ENCODE measurements at regions not wholly inside any gene's neighbourhood (a gene's known extent, or its start where the extent isn't known, plus 50 kb on each side); places are given as distances from the start of the nearest gene placed in this dataset.
"Not testable (repeated sequence)": the region's sequence is repeated elsewhere in the genome, so short reads cannot be mapped to it uniquely, and the experiment has no call there.

DNA sequence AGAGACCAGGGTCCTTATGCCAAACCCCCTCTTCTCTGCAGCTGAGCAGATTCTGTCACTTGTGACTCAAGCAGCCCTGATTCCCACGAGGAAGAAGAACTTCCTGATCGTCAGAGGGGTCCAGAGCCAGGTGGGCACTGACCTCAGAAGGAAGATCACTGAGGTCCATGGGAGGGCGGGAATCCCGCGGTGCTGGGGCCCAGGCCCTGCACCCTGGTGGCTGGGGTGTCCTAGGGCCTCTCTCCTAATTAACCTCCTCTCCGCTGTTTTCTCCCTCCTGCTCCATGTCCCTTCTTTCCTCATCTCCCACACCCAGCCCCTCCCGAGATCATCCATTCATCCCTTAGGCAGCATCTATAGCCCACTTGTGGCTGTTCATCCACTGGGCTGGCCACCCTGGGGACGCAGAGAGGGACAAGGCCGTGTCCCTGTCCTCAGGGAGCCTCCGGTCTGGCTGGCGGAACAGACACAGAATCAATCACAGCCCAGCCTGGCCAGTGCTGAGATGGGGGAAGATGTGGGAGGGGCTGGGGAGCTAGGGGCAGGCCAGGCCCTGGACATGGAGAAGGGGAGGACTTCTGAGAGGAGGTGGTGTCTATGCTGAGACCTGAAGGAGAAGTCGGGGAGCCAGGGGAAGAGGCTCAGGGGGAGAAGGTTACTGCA lies 638.3 kb downstream of the MATN1 start:
- Histone ChIP-seq H3K36me3 (no peaks in the 10 kb centered on the region), H3K4me1 (peaks cover 13 to 52% (median 30%) of the 10 kb centered on the region in 9 donors), H3K27me3 (peaks cover 0 to 30% (median 16%) of the 10 kb centered on the region in 7 donors), H3K9me3 (no peaks in the 10 kb centered on the region), H3K27ac (peak overlapping the region in 6 of 10 donors; percentile 5 to 80 (median 64)), H3K4me3 (no peak overlapping the region)
- WGBS, 2 donors = 70 to 77% methylated on average over 12 of the region's 12 CpGs
- DNase-seq (no peak), ATAC-seq (no peak)
- TF ChIP-seq, protein P1, sequence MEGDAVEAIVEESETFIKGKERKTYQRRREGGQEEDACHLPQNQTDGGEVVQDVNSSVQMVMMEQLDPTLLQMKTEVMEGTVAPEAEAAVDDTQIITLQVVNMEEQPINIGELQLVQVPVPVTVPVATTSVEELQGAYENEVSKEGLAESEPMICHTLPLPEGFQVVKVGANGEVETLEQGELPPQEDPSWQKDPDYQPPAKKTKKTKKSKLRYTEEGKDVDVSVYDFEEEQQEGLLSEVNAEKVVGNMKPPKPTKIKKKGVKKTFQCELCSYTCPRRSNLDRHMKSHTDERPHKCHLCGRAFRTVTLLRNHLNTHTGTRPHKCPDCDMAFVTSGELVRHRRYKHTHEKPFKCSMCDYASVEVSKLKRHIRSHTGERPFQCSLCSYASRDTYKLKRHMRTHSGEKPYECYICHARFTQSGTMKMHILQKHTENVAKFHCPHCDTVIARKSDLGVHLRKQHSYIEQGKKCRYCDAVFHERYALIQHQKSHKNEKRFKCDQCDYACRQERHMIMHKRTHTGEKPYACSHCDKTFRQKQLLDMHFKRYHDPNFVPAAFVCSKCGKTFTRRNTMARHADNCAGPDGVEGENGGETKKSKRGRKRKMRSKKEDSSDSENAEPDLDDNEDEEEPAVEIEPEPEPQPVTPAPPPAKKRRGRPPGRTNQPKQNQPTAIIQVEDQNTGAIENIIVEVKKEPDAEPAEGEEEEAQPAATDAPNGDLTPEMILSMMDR (IDR thresholded peaks at IDR 0.05) = no peak
- intact Hi-C loops (cut with DNase I) = loop anchor here (2.0 to 10.0 kb wide), 9 partner anchors 170 to 850 kb away; partner anchors contain the start of genes PTPRU (in 4 of the 10) and MECR (in 3 of the 10)

DNA sequence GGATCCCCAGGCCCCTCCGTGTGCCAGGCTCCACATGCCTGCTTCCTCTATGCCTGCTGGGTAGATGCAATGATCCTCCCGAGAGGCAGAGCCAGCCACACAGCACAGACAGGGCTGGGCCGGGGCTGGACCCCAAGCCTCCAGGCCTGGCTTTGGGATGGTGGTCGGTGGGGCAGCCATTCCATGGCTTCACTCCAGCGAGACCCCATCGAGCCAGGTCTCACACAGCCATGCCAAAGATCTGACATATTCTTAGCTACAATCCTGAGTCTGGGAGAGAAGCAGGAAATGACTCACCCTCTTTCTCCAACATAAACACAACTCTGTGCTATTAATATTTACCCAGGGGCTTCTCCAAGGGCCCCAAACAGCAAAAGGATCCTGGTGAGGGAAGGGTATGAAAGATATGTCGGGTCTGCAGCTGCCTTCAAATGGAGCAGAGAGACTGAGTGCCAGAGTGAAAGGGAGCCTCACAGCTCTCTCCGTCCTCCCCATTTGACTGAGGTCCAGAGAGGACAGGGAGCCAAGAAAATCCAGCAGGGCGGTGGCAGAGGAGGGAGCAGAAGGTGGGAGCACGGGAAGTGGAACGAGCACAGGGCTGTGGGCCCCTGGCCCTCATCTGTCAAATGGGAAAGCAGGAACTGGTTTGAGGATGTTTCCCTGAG lies 639.5 kb downstream of the MATN1 start:
- peak overlapping the region in 9 of 10 donors; percentile 41 to 80 (median 59) for H3K27ac ChIP-seq
- DNase-seq (peak in 1 of 2 donors; percentile 18), ATAC-seq (peak; percentile 34 to 81 (median 56))
- WGBS, 2 donors = 27 to 45% methylated on average over 11 of the region's 11 CpGs
- peaks cover 0 to 21% (median 7%) of the 10 kb centered on the region in 7 donors for H3K27me3 ChIP-seq
- no peak overlapping the region for H3K4me3 ChIP-seq
- peaks cover 13 to 42% (median 27%) of the 10 kb centered on the region in 9 donors for H3K4me1 ChIP-seq
- intact Hi-C loops (cut with DNase I) = loop anchor here in 8 of 10 donors (2.0 to 10.0 kb wide), 8 partner anchors 169 to 849 kb away; partner anchors contain the start of genes PTPRU (in 4 of the 8) and MECR (in 3 of the 8)
- H3K36me3 ChIP-seq = no peaks in the 10 kb centered on the region
- no peaks in the 10 kb centered on the region for H3K9me3 ChIP-seq
- TF ChIP-seq, protein P1 (IDR thresholded peaks at IDR 0.05) = no peak

DNA sequence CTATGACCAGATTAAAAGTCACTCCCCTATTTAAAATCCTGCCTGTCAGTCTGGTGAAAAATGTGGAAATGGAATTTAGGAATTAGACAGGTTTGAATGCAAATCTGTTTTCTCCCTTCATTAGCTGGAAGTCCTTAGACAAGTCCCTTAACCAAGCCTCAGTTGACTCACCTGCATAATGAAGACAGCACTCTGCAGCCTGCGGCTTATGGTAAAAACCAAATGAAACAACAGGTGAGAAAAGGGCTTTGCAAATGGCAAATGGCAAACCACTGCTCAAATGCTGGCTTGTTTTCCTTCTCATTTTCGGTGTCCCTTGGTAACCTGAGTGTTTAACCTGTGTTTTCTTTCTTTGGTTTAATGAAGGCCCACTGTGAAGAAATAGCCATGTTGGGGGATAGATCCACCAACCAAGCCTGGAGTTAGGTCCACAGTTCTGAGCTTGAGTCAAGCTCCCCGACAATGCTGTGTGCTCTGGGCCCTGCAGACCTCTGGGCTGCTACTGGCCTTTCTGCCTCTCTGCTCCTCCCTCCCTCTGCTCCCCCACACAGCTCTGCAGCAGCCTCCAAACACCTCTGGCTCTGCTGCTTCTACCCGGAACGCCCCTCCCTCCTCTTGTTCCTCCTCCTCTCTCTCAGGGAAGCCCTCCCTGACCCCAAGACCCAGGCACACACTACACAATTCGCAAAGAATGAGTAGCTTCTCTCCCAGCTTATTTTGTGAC lies 641.8 kb downstream of the MATN1 start:
- Histone ChIP-seq H3K4me3 (no peak overlapping the region), H3K36me3 (no peaks in the 10 kb centered on the region), H3K4me1 (peaks cover 13 to 36% (median 26%) of the 10 kb centered on the region in 9 donors), H3K9me3 (no peaks in the 10 kb centered on the region), H3K27me3 (peaks cover 0 to 12% (median 7%) of the 10 kb centered on the region in 7 donors), H3K27ac (no peak overlapping the region)
- WGBS, 2 donors = 67 to 85% methylated on average over 6 of the region's 6 CpGs
- TF ChIP-seq, protein P1 (IDR thresholded peaks at IDR 0.05) = no peak
- DNase-seq (no peak), ATAC-seq (no peak)
- intact Hi-C loops (cut with DNase I) = loop anchor here in 7 of 10 donors (5.0 to 10.0 kb wide), 5 partner anchors 167 to 847 kb away; partner anchors contain the start of genes MECR (in 3 of the 7) and PTPRU (in 3 of the 7)

DNA sequence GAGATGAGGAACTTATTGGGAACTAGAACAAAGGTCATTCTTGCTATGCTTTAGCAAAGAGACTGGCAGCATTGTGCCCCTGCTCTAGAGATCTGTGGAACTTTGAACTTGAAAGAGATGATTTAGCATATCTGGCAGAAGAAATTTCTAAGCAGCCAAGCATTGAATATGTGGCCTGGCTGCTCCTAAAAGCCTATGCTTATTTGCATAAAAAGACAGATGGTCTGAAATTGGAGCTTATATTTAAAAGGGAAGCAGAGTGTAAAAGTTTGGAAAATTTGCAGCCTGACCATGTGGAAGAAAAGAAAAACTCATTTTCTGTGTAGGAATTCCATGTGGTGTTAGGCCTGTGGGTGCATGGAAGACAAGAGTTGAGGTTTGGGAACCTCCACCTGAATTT lies 647.5 kb downstream of the MATN1 start:
- H3K4me3 ChIP-seq; H3K4me1 ChIP-seq; H3K36me3 ChIP-seq; H3K27ac ChIP-seq; intact Hi-C loops (cut with DNase I); ATAC-seq; H3K9me3 ChIP-seq; DNase-seq: not testable (repeated sequence)
- H3K27me3 ChIP-seq = peaks cover 0 to 13% (median 0%) of the 10 kb centered on the region in 7 donors

All from heart right ventricle (tissue), 16 donors.